ENCODE measurements at regions not wholly inside any gene's neighbourhood (a gene's known extent, or its start where the extent isn't known, plus 50 kb on each side); places are given as distances from the start of the nearest gene placed in this dataset.

DNA sequence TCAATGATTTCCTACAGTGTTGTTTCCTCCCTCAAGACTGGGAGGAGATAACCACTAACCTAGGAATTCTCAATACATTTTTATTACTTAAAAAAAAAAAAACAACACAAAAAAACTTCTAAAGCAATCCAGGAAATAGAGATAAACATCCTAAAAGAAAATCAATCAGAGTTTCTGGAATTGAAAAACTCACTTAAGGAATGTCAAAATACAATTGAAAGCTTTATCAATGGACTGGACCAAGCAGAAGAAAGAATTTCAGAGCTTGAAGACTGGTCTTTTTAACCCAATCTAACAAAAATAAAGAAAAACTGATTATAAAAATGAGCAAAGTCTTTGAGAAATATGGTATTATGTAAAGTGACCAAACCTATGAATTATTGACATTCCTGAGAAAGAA, 394.1 kb downstream of the XPNPEP1 start:
- H3K4me3 ChIP-seq (ENCODE audit: low read depth, low read length), result no peak overlapping the region

More for the DNA sequence above, 394.1 kb downstream of the XPNPEP1 start:
- TF ChIP-seq ZFP41 (tag by site-specific recombination; IDR thresholded peaks at IDR 0.05; ENCODE audit: borderline replicate concordance) (no peak), SP7 (tag by site-specific recombination; IDR thresholded peaks at IDR 0.05) (no peak), AEBP2 (tag by site-specific recombination; IDR thresholded peaks at IDR 0.05; ENCODE audit: borderline replicate concordance) (no peak), ZBTB21 (tag by site-specific recombination; IDR thresholded peaks at IDR 0.05) (no peak), ZNF521 (tag by site-specific recombination; IDR thresholded peaks at IDR 0.05) (no peak), ZNF791 (tag by site-specific recombination; IDR thresholded peaks at IDR 0.05) (no peak), ZNF610 (tag by site-specific recombination; IDR thresholded peaks at IDR 0.05; ENCODE audit: borderline replicate concordance) (no peak), BCL11A (tag by site-specific recombination; IDR thresholded peaks at IDR 0.05; ENCODE audit: low read depth) (no peak), ZBTB17 (tag by site-specific recombination; IDR thresholded peaks at IDR 0.05) (no peak), RBAK (tag by site-specific recombination; IDR thresholded peaks at IDR 0.05) (no peak), ZNF292 (tag by site-specific recombination; IDR thresholded peaks at IDR 0.05; ENCODE audit: borderline replicate concordance, low read depth) (no peak), ZNF747 (tag by site-specific recombination; IDR thresholded peaks at IDR 0.05) (no peak), ZNF37A (tag by site-specific recombination; IDR thresholded peaks at IDR 0.05) (no peak), PBX3 (CRISPR knock-in tag; IDR thresholded peaks at IDR 0.05) (no peak), ZNF654 (tag by site-specific recombination; IDR thresholded peaks at IDR 0.05; ENCODE audit: low read depth) (no peak), ZNF549 (tag by site-specific recombination; IDR thresholded peaks at IDR 0.05) (no peak)
- TF ChIP-seq, protein P1, sequence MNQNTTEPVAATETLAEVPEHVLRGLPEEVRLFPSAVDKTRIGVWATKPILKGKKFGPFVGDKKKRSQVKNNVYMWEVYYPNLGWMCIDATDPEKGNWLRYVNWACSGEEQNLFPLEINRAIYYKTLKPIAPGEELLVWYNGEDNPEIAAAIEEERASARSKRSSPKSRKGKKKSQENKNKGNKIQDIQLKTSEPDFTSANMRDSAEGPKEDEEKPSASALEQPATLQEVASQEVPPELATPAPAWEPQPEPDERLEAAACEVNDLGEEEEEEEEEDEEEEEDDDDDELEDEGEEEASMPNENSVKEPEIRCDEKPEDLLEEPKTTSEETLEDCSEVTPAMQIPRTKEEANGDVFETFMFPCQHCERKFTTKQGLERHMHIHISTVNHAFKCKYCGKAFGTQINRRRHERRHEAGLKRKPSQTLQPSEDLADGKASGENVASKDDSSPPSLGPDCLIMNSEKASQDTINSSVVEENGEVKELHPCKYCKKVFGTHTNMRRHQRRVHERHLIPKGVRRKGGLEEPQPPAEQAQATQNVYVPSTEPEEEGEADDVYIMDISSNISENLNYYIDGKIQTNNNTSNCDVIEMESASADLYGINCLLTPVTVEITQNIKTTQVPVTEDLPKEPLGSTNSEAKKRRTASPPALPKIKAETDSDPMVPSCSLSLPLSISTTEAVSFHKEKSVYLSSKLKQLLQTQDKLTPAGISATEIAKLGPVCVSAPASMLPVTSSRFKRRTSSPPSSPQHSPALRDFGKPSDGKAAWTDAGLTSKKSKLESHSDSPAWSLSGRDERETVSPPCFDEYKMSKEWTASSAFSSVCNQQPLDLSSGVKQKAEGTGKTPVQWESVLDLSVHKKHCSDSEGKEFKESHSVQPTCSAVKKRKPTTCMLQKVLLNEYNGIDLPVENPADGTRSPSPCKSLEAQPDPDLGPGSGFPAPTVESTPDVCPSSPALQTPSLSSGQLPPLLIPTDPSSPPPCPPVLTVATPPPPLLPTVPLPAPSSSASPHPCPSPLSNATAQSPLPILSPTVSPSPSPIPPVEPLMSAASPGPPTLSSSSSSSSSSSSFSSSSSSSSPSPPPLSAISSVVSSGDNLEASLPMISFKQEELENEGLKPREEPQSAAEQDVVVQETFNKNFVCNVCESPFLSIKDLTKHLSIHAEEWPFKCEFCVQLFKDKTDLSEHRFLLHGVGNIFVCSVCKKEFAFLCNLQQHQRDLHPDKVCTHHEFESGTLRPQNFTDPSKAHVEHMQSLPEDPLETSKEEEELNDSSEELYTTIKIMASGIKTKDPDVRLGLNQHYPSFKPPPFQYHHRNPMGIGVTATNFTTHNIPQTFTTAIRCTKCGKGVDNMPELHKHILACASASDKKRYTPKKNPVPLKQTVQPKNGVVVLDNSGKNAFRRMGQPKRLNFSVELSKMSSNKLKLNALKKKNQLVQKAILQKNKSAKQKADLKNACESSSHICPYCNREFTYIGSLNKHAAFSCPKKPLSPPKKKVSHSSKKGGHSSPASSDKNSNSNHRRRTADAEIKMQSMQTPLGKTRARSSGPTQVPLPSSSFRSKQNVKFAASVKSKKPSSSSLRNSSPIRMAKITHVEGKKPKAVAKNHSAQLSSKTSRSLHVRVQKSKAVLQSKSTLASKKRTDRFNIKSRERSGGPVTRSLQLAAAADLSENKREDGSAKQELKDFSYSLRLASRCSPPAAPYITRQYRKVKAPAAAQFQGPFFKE (tag by site-specific recombination; IDR thresholded peaks at IDR 0.05; ENCODE audit: borderline replicate concordance), result no peak
- TF ChIP-seq, protein P2, sequence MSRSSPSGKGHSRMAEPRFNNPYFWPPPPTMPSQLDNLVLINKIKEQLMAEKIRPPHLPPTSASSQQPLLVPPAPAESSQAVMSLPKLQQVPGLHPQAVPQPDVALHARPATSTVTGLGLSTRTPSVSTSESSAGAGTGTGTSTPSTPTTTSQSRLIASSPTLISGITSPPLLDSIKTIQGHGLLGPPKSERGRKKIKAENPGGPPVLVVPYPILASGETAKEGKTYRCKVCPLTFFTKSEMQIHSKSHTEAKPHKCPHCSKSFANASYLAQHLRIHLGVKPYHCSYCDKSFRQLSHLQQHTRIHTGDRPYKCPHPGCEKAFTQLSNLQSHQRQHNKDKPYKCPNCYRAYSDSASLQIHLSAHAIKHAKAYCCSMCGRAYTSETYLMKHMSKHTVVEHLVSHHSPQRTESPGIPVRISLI (tag by site-specific recombination; IDR thresholded peaks at IDR 0.05), result no peak
- TF ChIP-seq, protein P3, sequence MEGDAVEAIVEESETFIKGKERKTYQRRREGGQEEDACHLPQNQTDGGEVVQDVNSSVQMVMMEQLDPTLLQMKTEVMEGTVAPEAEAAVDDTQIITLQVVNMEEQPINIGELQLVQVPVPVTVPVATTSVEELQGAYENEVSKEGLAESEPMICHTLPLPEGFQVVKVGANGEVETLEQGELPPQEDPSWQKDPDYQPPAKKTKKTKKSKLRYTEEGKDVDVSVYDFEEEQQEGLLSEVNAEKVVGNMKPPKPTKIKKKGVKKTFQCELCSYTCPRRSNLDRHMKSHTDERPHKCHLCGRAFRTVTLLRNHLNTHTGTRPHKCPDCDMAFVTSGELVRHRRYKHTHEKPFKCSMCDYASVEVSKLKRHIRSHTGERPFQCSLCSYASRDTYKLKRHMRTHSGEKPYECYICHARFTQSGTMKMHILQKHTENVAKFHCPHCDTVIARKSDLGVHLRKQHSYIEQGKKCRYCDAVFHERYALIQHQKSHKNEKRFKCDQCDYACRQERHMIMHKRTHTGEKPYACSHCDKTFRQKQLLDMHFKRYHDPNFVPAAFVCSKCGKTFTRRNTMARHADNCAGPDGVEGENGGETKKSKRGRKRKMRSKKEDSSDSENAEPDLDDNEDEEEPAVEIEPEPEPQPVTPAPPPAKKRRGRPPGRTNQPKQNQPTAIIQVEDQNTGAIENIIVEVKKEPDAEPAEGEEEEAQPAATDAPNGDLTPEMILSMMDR (tag by site-specific recombination; IDR thresholded peaks at IDR 0.05), result no peak
- ChIA-PET POLR2A (no interaction called here), CTCF (no interaction called here)
- Histone ChIP-seq H3K9me3 (ENCODE audit: control insufficient read depth, insufficient read depth, low read depth, low read length) (no peaks in the 10 kb centered on the region), H3K4me1 (ENCODE audit: control insufficient read depth, insufficient read depth, low read length) (no peaks in the 10 kb centered on the region), H3K36me3 (ENCODE audit: control insufficient read depth in 2 of 2, insufficient read depth in 1 of 2, low read length in 2 of 2) (no peaks in the 10 kb centered on the region), H3K27ac (ENCODE audit: extremely low read depth, low read depth, low read length) (no peak overlapping the region)
